H1 (cell line): ENCODE measurements at regions not wholly inside any gene's neighbourhood (a gene's known extent, or its start where the extent isn't known, plus 50 kb on each side); places are given as distances from the start of the nearest gene placed in this dataset.
A peak's percentile ranks its signal among the peaks of the same experiment; 100 is the strongest.

Source experiments
- CTCF ChIA-PET: fragments of 300-600 bp; sonication (Branson Sonifier 250); formaldehyde crosslinking; loops from one replicate; lab custom pipeline; 2021; ENCODE audit not compliant: partially characterized antibody; lab: Charles Lee
- POLR2A ChIA-PET: fragments of 300-600 bp; sonication (Branson Sonifier 250); formaldehyde crosslinking; loops from one replicate; lab custom pipeline; 2021; ENCODE audit warnings: inconsistent platforms; ENCODE audit not compliant: partially characterized antibody; lab: Charles Lee
- DNase-seq, 2 experiments: peaks; one replicate each; pipeline versions ENCODE4 v3.0.0 to v3.0.0-alpha.2; 2010 to 2022; ENCODE audit warnings: low spot score in 2 of 2, low read depth in 1 of 2, mixed read lengths in 1 of 2
- FAIRE-seq: peaks from 2 replicates; lab custom pipeline; 2011; peaks lifted over from hg19 to GRCh38; lab: Jason Lieb, UNC
- H2AFZ ChIP-seq: 2 replicates; pipeline ENCODE4 v1.8.1; 2012; ENCODE audit warnings: low read length, inconsistent platforms
- H2AK5ac ChIP-seq: 2 replicates; pipeline ENCODE4 v1.6.1; 2013; ENCODE audit warnings: low read depth, low read length
- H2BK120ac ChIP-seq: replicated peaks from 2 replicates; pipeline ENCODE3; 2013; ENCODE audit warnings: low read depth, low read length, inconsistent platforms
- H2BK12ac ChIP-seq: 2 replicates; pipeline ENCODE4 v1.6.1; 2013; ENCODE audit warnings: low read depth, low read length
- H2BK15ac ChIP-seq: 2 replicates; pipeline ENCODE4 v1.6.1; 2013; ENCODE audit warnings: low read length
- H2BK20ac ChIP-seq: 2 replicates; pipeline ENCODE4 v1.6.1; 2013; ENCODE audit warnings: low read length
- H2BK5ac ChIP-seq: 2 replicates; pipeline ENCODE4 v1.6.1; 2013; ENCODE audit warnings: low read depth, low read length
- H3K14ac ChIP-seq: 2 replicates; pipeline ENCODE4 v1.6.1; 2013; ENCODE audit warnings: inconsistent platforms; ENCODE audit not compliant: insufficient read length
- H3K18ac ChIP-seq: 2 replicates; pipeline ENCODE4 v1.6.1; 2013; ENCODE audit warnings: low read length; ENCODE audit errors: extremely low read depth
- H3K23ac ChIP-seq: 2 replicates; pipeline ENCODE4 v1.6.1; 2013; ENCODE audit warnings: inconsistent platforms; ENCODE audit not compliant: insufficient read length
- H3K23me2 ChIP-seq: 2 replicates; pipeline ENCODE4 v1.6.1; 2013; ENCODE audit warnings: low read depth, low read length
- H3K27ac ChIP-seq: 2 replicates; pipeline ENCODE4 v1.6.1; 2011; ENCODE audit warnings: low read depth, low read length, inconsistent platforms
- H3K27me3 ChIP-seq, 4 experiments: replicated peaks in 1 of 4; 1 replicate in 1 of 4; 2 replicates in 3 of 4; pipeline versions ENCODE4 v1.6.1 to v1.8.1; 2011 to 2013; ENCODE audit warnings: low read length in 3 of 4, mild to moderate bottlenecking in 3 of 4, inconsistent platforms in 2 of 4, mixed read lengths in 2 of 4, moderate library complexity in 1 of 4; ENCODE audit not compliant: control insufficient read depth in 3 of 4, insufficient read depth in 3 of 4; ENCODE audit errors: extremely low read depth in 1 of 4
- H3K36me3 ChIP-seq, 4 experiments: 2 replicates each; pipeline versions ENCODE4 v1.6.1 to v1.8.1; 2011 to 2013; ENCODE audit warnings: mild to moderate bottlenecking in 4 of 4, low read length in 3 of 4, moderate library complexity in 2 of 4, control low read depth in 1 of 4, inconsistent platforms in 1 of 4; ENCODE audit not compliant: insufficient read depth in 4 of 4, control insufficient read depth in 2 of 4
- H3K4ac ChIP-seq: replicated peaks from 2 replicates; pipeline ENCODE3; 2013; ENCODE audit warnings: low read length, low read depth, mixed read lengths, inconsistent platforms; ENCODE audit not compliant: insufficient read length
- H3K4me1 ChIP-seq, 4 experiments: replicated peaks in 1 of 4; 1 replicate in 1 of 4; 2 replicates in 3 of 4; pipeline versions ENCODE4 v1.6.1 to v1.8.1; 2011 to 2013; ENCODE audit warnings: low read length in 3 of 4, inconsistent platforms in 2 of 4, mixed read lengths in 1 of 4; ENCODE audit not compliant: insufficient read depth in 4 of 4, control insufficient read depth in 3 of 4
- H3K4me2 ChIP-seq, 2 experiments: 2 replicates each; pipeline versions ENCODE4 v1.6.1 to v1.8.1; 2011 to 2013; ENCODE audit warnings: low read depth in 2 of 2, low read length in 2 of 2, control low read depth in 1 of 2, inconsistent platforms in 1 of 2, mild to moderate bottlenecking in 1 of 2; ENCODE audit not compliant: insufficient read depth in 1 of 2
- H3K4me3 ChIP-seq, 4 experiments: fragments of 200-600, 300-600 bp in 1 of 4; sonication (generic), shearing (Covaris generic), sonication (Bioruptor Twin) in 1 of 4; 2 replicates each; pipeline versions ENCODE4 v1.5.1 to v1.8.1; 2011 to 2016; ENCODE audit warnings: low read length in 4 of 4, low read depth in 3 of 4, control low read depth in 2 of 4, inconsistent platforms in 2 of 4, mild to moderate bottlenecking in 2 of 4, mixed read lengths in 1 of 4, moderate library complexity in 1 of 4; ENCODE audit not compliant: insufficient read depth in 2 of 4; ENCODE audit errors: extremely low read depth in 1 of 4
- H3K56ac ChIP-seq: replicated peaks from 2 replicates; pipeline ENCODE3; 2013; ENCODE audit warnings: low read depth, mild to moderate bottlenecking, mixed read lengths, low read length, inconsistent platforms; ENCODE audit not compliant: insufficient read length
- H3K79me1 ChIP-seq: 2 replicates; pipeline ENCODE4 v1.6.1; 2013; ENCODE audit warnings: low read depth, low read length, control low read depth
- H3K79me2 ChIP-seq, 2 experiments: 2 replicates each; pipeline versions ENCODE4 v1.6.1 to v1.8.1; 2012 to 2013; ENCODE audit warnings: low read length in 2 of 2, mild to moderate bottlenecking in 2 of 2, inconsistent platforms in 1 of 2; ENCODE audit not compliant: insufficient read depth in 2 of 2, control insufficient read depth in 1 of 2
- H3K9ac ChIP-seq, 4 experiments: replicated peaks in 1 of 4; 1 replicate in 1 of 4; 2 replicates in 3 of 4; pipeline versions ENCODE4 v1.6.1 to v1.8.1; 2011 to 2013; ENCODE audit warnings: low read depth in 3 of 4, low read length in 3 of 4, control low read depth in 2 of 4, mild to moderate bottlenecking in 2 of 4, moderate library complexity in 2 of 4, inconsistent platforms in 1 of 4; ENCODE audit errors: extremely low read depth in 1 of 4
- H3K9me3 ChIP-seq, 2 experiments: 2 replicates each; pipeline versions ENCODE4 v1.6.1 to v1.8.1; 2012 to 2013; ENCODE audit warnings: mild to moderate bottlenecking in 2 of 2, moderate library complexity in 2 of 2, control low read depth in 1 of 2, inconsistent platforms in 1 of 2, low read depth in 1 of 2, low read length in 1 of 2, mixed read lengths in 1 of 2; ENCODE audit not compliant: insufficient read depth in 2 of 2
- H4K20me1 ChIP-seq, 2 experiments: replicated peaks in 1 of 2; 2 replicates each; pipeline versions ENCODE3 to v1.8.1; 2011 to 2013; ENCODE audit warnings: inconsistent platforms in 2 of 2, low read length in 2 of 2, mild to moderate bottlenecking in 1 of 2; ENCODE audit not compliant: insufficient read depth in 2 of 2, control insufficient read depth in 1 of 2
- H4K5ac ChIP-seq: 2 replicates; pipeline ENCODE4 v1.6.1; 2013; ENCODE audit warnings: low read length, low read depth, mixed read lengths, inconsistent platforms; ENCODE audit not compliant: insufficient read length
- H4K8ac ChIP-seq: 2 replicates; pipeline ENCODE4 v1.8.0; 2013; ENCODE audit warnings: mild to moderate bottlenecking, moderate library complexity, low read length, inconsistent platforms; ENCODE audit not compliant: insufficient read depth; ENCODE audit errors: extremely low read depth
- H4K91ac ChIP-seq: replicated peaks from 2 replicates; pipeline ENCODE3; 2013; ENCODE audit warnings: low read length, mixed read lengths, inconsistent platforms; ENCODE audit not compliant: insufficient read length
- FOSL1 ChIP-seq: IDR thresholded peaks from 2 replicates; pipeline ENCODE4 v1.6.1; 2011; ENCODE audit warnings: mild to moderate bottlenecking, low read depth, low read length, moderate library complexity; ENCODE audit not compliant: insufficient read depth
- KDM1A ChIP-seq: fragments of 200-600, 300-600 bp; sonication (generic); IDR thresholded peaks from 2 replicates; pipeline ENCODE4 v1.7.1; 2016; ENCODE audit warnings: mild to moderate bottlenecking, low read length, borderline replicate concordance
- WGBS, 2 experiments: shearing (Covaris generic) in 1 of 2; methylation state at CpG; one replicate each; pipeline versions ENCODE4 v1.1.6 to v1.1.7; 2013 to 2015; ENCODE audit warnings: low lambda C conversion rate in 2 of 2, mixed read lengths in 2 of 2, inconsistent platforms in 1 of 2, low coverage in 1 of 2, missing lambda C conversion rate in 1 of 2; ENCODE audit not compliant: insufficient replicate concordance in 2 of 2, insufficient coverage in 1 of 2, insufficient read length in 1 of 2; ENCODE audit errors: extremely low coverage in 1 of 2, missing lambda C conversion rate in 1 of 2; 5-methylcytosine and 5-hydroxymethylcytosine counted together

DNA sequence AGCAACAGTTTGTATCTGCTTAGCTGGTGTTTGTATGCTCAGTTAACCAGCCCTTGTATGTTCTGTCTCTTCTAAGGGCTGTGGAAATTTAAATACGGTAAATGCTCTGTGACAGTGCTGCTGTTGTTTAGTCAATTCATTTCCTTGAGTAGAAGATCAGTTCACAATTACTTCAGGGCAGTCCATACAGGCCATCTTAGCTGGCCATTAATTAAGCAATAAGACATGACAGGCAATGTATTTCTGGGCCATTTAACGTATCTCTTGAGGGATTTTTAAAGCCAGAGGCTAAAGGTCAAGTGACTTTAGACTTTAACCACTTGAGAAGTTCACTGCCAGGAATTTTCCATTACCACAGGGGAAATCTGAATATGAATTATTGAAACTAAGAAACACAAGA, 351.8 kb downstream of the ZIC1 start:
- no peak overlapping the region for H3K56ac ChIP-seq
- no peak overlapping the region for H3K23ac ChIP-seq
- H3K18ac ChIP-seq, result no peak overlapping the region
- H2BK12ac ChIP-seq, result no peak overlapping the region
- H3K36me3 ChIP-seq, result no peaks in the 10 kb centered on the region
- no peaks in the 10 kb centered on the region for H4K20me1 ChIP-seq
- no peak overlapping the region for H2BK15ac ChIP-seq
- DNase-seq (no peak), FAIRE-seq (no peak)
- H4K8ac ChIP-seq, result no peak overlapping the region
- no peaks in the 10 kb centered on the region for H3K9me3 ChIP-seq
- no peak overlapping the region for H3K9ac ChIP-seq
- 92% methylated on average over 2 of the region's 2 CpGs; no CpG with 5 or more reads in 1 of the 2 experiments for whole genome bisulfite sequencing, 2 experiments
- no peak overlapping the region for H2BK20ac ChIP-seq
- POLR2A ChIA-PET, result no interaction called here
- H4K91ac ChIP-seq, result no peak overlapping the region
- H3K27me3 ChIP-seq, result no peaks in the 10 kb centered on the region
- no peak overlapping the region for H4K5ac ChIP-seq
- no peak overlapping the region for H2BK120ac ChIP-seq
- H3K4me1 ChIP-seq, result no peaks in the 10 kb centered on the region
- 0 out of 2 replicates have a peak overlapping the region, but pooled peaks have one; percentile 21 for H2AFZ ChIP-seq
- no peak overlapping the region for H3K4me3 ChIP-seq
- no peak overlapping the region for H3K14ac ChIP-seq
- CTCF ChIA-PET, result interaction anchor here (0.9 kb wide), 2 partner anchors 9 to 18 kb away, joined by 3 read pairs; no protein-coding TSS in a partner anchor
- no peak overlapping the region for H2AK5ac ChIP-seq
- no peak overlapping the region for H2BK5ac ChIP-seq
- H3K79me1 ChIP-seq, result no peaks in the 10 kb centered on the region
- no peaks in the 10 kb centered on the region for H3K79me2 ChIP-seq
- H3K23me2 ChIP-seq, result no peaks in the 10 kb centered on the region
- no peak overlapping the region for H3K4ac ChIP-seq
- no peak overlapping the region for H3K4me2 ChIP-seq
- no peak overlapping the region for H3K27ac ChIP-seq
- TF ChIP-seq KDM1A, result no peak
- TF ChIP-seq FOSL1, result no peak
